HG02642 (cell line): ENCODE measurements at regions not wholly inside any gene's neighbourhood (a gene's known extent, or its start where the extent isn't known, plus 50 kb on each side); places are given as distances from the start of the nearest gene placed in this dataset.
"Not testable (repeated sequence)": the region's sequence is repeated elsewhere in the genome, so short reads cannot be mapped to it uniquely, and the experiment has no call there.

Experiments used
- ATAC-seq: cut with Tn5 transposase; IDR thresholded peaks from one replicate; pipeline ENCODE4 v1.9.1; 2021; ENCODE audit warnings: mild to moderate bottlenecking; ENCODE audit not compliant: unreplicated experiment, poor library complexity

GRCh38 chr3:163175970-163176369, 1679.4 kb downstream of the OTOL1 start:
- no peak for ATAC-seq

DNA sequence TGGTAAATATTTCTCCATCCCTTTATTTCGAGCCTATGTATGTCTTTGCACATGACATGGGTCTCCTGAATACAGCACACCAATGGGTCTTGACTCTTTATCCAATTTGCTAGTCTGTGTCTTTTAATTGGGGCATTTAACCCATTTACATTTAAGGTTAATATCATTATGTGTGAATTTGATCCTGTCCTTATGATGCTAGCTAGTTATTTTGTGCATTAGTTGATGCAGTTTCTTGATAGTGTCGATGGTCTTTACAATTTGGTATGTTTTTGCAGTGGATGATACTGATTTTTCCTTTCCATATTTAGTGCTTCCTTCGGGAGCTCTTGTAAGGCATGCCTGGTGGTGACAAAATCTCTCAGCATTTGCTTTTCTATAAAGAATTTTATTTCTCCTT, 1675.9 kb downstream of the OTOL1 start:
- ATAC-seq: not testable (repeated sequence)

DNA sequence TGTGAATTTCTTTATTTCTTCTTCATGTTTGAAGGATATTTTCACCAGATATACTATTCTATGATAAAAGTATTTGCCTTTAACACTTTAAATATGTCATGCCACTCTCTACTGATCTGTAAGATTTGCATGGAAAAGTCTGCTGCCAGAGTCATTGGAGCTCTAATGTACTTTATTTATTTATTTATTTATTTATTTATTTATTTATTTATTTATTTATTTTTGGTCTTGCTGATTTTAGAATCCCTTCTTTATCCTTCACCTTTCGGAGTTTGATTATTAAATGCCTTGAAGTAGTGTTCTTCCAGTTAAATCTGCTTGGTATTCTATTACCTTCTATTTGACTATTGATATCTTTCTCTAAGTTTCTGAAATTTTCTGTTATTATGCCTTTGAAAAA, 1669.6 kb downstream of the OTOL1 start:
- no peak for ATAC-seq

GRCh38 chr3:163159306-163159705, 1662.7 kb downstream of the OTOL1 start:
- no peak for ATAC-seq

- ATAC-seq: no peak
Measured at GRCh38 chr3:163139600-163139999, 1643.0 kb downstream of the OTOL1 start.

DNA sequence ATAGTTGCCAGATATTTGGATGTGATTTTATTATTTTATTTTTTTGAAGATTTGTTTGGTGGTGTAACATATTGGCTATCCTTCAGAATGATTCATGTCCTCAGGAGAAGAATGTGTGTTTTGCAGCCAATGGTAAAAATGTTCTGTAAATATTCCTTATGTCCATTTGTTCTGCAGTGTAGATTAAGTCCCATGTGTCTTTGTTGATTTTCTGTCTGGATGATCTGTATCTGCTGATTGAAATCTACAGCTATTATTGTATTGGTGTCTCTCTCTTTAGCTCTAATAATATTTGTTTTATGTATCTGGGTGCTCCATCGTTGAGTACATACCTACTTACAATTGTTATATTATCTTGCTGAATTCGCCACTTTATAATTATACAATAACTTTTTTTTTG, 1641.7 kb downstream of the OTOL1 start:
- no peak for ATAC-seq

- no peak for ATAC-seq
Measured at GRCh38 chr3:163132111-163132510, 1635.5 kb downstream of the OTOL1 start.

DNA sequence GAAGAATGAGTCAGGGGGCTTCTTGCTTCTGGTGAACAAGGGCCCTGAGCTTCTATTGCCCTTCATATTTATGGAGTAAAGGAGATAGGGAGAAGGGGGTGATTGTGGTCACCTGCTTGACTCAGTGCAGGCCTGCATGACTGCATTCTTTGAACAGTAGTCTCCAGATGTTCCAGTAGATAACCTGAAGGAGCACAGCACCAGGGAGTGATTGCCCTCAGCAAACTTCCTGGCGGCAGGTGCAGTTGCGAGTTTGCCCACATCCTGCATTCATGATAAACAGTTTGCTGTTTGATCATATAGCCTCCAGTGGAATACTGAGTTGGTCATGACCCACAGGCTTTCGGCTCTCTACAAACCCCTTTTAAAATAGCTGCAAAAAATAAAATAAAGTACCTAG, 1632.7 kb downstream of the OTOL1 start:
- ATAC-seq: no peak

GRCh38 chr3:163126115-163126514, 1629.5 kb downstream of the OTOL1 start:
- no peak for ATAC-seq
